ENCODE measurements at regions not wholly inside any gene's neighbourhood (a gene's known extent, or its start where the extent isn't known, plus 50 kb on each side); places are given as distances from the start of the nearest gene placed in this dataset.

- intact Hi-C loops (cut with DNase I): no loop called here
- peaks cover 0 to 2% (median 0%) of the 10 kb centered on the region in 4 donors for H3K4me1 ChIP-seq
- H3K4me3 ChIP-seq: no peak overlapping the region
- H3K27ac ChIP-seq: no peak overlapping the region
- H3K27me3 ChIP-seq: no peaks in the 10 kb centered on the region
- H3K36me3 ChIP-seq: no peaks in the 10 kb centered on the region
- no peaks in the 10 kb centered on the region for H3K9me3 ChIP-seq
- DNase-seq: no peak
- ATAC-seq: no peak
- TF ChIP-seq CTCF (IDR thresholded peaks at IDR 0.05) (no peak), POLR2A (IDR thresholded peaks at IDR 0.05) (no peak)
These were observed 539.3 kb downstream of the METTL4 start for GRCh38 chr18:2032036-2032435.

- intact Hi-C loops (cut with DNase I): no loop called here
- no peaks in the 10 kb centered on the region for H3K27me3 ChIP-seq
- H3K4me3 ChIP-seq: no peak overlapping the region
- 64% methylated on average over 7 of the region's 7 CpGs for WGBS (ENCODE audit: insufficient coverage, low coverage, low lambda C conversion rate, missing lambda C conversion rate)
- no peaks in the 10 kb centered on the region for H3K36me3 ChIP-seq
- DNase-seq (no peak), ATAC-seq (no peak)
- no peak for TF ChIP-seq CTCF (IDR thresholded peaks at IDR 0.05)
- no peak for TF ChIP-seq POLR2A (IDR thresholded peaks at IDR 0.05)
- H3K27ac ChIP-seq: no peak overlapping the region
- peaks cover 0 to 2% (median 0%) of the 10 kb centered on the region in 4 donors for H3K4me1 ChIP-seq
- H3K9me3 ChIP-seq: no peaks in the 10 kb centered on the region
These were observed 536.2 kb downstream of the METTL4 start for GRCh38 chr18:2035056-2035455.

- Histone ChIP-seq H3K27me3 (no peaks in the 10 kb centered on the region), H3K36me3 (no peaks in the 10 kb centered on the region), H3K4me3 (no peak overlapping the region), H3K9me3 (no peaks in the 10 kb centered on the region), H3K4me1 (peaks cover 0 to 2% (median 0%) of the 10 kb centered on the region in 4 donors), H3K27ac (no peak overlapping the region)
- ATAC-seq: no peak
- TF ChIP-seq POLR2A (IDR thresholded peaks at IDR 0.05) (no peak), CTCF (IDR thresholded peaks at IDR 0.05) (no peak)
- intact Hi-C loops (cut with DNase I): no loop called here
- DNase-seq: no peak
- 37% methylated on average over 3 of the region's 3 CpGs for WGBS (ENCODE audit: insufficient coverage, low coverage, low lambda C conversion rate, missing lambda C conversion rate)
These were observed 535.2 kb downstream of the METTL4 start for GRCh38 chr18:2036086-2036485.

- H3K27ac ChIP-seq: no peak overlapping the region
- no peak for DNase-seq
- no peak for TF ChIP-seq CTCF (IDR thresholded peaks at IDR 0.05)
- no peak for TF ChIP-seq POLR2A (IDR thresholded peaks at IDR 0.05)
These were observed 531.0 kb downstream of the METTL4 start for GRCh38 chr18:2040279-2040678.

GRCh38 chr18:2049986-2050385 lies 521.3 kb downstream of the METTL4 start:
- Histone ChIP-seq H3K27me3 (no peaks in the 10 kb centered on the region), H3K4me1 (no peaks in the 10 kb centered on the region), H3K27ac (no peak overlapping the region), H3K36me3 (no peaks in the 10 kb centered on the region), H3K4me3 (no peak overlapping the region), H3K9me3 (no peaks in the 10 kb centered on the region)
- intact Hi-C loops (cut with DNase I): no loop called here
- DNase-seq (no peak), ATAC-seq (no peak)
- WGBS (ENCODE audit: insufficient coverage, low coverage, low lambda C conversion rate, missing lambda C conversion rate): 45% methylated on average over 4 of the region's 4 CpGs
- TF ChIP-seq POLR2A (IDR thresholded peaks at IDR 0.05): no peak
- TF ChIP-seq CTCF (IDR thresholded peaks at IDR 0.05): no peak

More at GRCh38 chr18:2040279-2040678, 531.0 kb downstream of the METTL4 start:
- Histone ChIP-seq H3K9me3 (no peaks in the 10 kb centered on the region), H3K27me3 (no peaks in the 10 kb centered on the region), H3K36me3 (no peaks in the 10 kb centered on the region), H3K4me3 (no peak overlapping the region), H3K4me1 (peaks cover 0 to 2% (median 0%) of the 10 kb centered on the region in 4 donors)
- 76% methylated on average over 3 of the region's 3 CpGs for WGBS (ENCODE audit: insufficient coverage, low coverage, low lambda C conversion rate, missing lambda C conversion rate)
- intact Hi-C loops (cut with DNase I): no loop called here
- no peak for ATAC-seq

All from right lobe of liver (tissue), 6 donors.